ENCODE measurements at regions not wholly inside any gene's neighbourhood (a gene's known extent, or its start where the extent isn't known, plus 50 kb on each side); places are given as distances from the start of the nearest gene placed in this dataset.

DNA sequence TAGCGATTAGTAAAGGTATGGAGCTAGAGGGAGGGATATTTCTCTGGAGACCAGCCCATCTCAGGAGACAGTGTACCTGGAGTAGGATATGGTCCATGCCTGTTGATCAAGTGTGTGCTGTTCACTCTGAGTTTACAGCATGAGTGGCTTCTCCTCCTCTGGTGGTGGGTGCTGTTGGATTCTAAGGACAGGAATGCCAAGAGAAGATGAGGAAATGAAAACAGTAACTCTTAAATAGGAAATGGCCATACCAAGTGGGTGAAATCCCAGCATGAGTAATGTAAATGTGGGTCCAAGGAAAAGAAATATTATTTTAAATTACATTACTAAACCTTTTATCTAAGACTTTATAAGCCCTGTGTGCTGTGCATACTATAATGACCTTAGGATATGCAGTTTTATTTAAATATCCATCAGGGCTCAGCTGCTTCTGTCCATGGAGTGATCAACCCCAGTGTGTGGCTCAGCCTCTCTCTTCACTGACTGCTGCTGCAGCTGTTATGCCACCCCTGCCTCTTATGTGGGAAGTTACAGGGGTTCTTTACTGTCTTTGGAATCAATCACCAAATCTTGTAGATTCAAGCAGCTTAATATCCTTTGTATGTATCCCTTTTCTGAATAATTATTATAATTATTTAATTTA, 54.3 kb downstream of the FAT3 start:
- ATAC-seq (no peak), DNase-seq (ENCODE audit: low spot score) (no peak)
- Mint-ChIP-seq H3K36me3 (ENCODE audit: low read depth) (peaks cover 4% of the 10 kb centered on the region; the same call in 2 of the 3 replicates), H3K27me3 (ENCODE audit: insufficient read depth, low read depth, poor library complexity) (no peaks in the 10 kb centered on the region), H3K4me3 (no peak overlapping the region), H3K27ac (no peak overlapping the region; the same call in 1 of the 2 replicates), H3K4me1 (peaks cover 60% of the 10 kb centered on the region), H3K9me3 (no peaks in the 10 kb centered on the region)
- no peak overlapping the region for H3K4me3 ChIP-seq
- H3K27me3 ChIP-seq (ENCODE audit: insufficient read depth): no peaks in the 10 kb centered on the region
- no peaks in the 10 kb centered on the region for H3F3A ChIP-seq (replicated peaks; ENCODE audit: low read depth)
- H3K27ac ChIP-seq (ENCODE audit: low read depth): peak overlapping the region; percentile 18; the same call in 1 of the 2 replicates
- TF ChIP-seq ZNF114 (CRISPR knock-in tag; IDR thresholded peaks at IDR 0.05): no peak
- no peak overlapping the region for H3K4me2 ChIP-seq
- H2AFZ ChIP-seq: no peak overlapping the region
- peaks cover 36% of the 10 kb centered on the region for H3K4me1 ChIP-seq (ENCODE audit: insufficient read depth)
- H3K36me3 ChIP-seq (ENCODE audit: insufficient read depth): no peaks in the 10 kb centered on the region
- H4K20me1 ChIP-seq (replicated peaks; ENCODE audit: insufficient read depth): no peaks in the 10 kb centered on the region
- no peaks in the 10 kb centered on the region for H3K9me2 ChIP-seq (ENCODE audit: insufficient read depth)
- peaks cover 92% of the 10 kb centered on the region for H3K79me2 ChIP-seq (replicated peaks; ENCODE audit: insufficient read depth)

DNA sequence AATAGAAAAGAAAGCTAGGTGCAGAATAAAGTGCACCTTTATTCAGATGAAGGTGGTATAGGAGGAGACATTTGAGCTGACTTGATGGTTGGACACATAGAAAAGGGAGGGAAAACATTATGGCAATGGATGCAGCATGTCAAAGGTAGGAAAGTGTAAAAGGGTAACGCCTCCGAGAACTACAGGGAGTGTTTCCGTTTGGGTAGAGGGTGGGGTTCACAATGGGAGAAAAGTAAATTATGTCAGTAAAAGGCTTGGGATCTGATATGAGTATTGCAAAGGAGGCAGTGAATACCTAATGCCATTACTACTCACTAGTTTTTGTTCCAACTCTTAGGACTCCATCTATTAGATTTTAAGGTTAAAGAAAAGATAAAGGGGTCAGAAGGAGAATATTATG, 59.5 kb downstream of the FAT3 start:
- Histone ChIP-seq H3K79me2 (replicated peaks; ENCODE audit: insufficient read depth) (peaks cover 91% of the 10 kb centered on the region), H3K4me1 (ENCODE audit: insufficient read depth) (peaks cover 43% of the 10 kb centered on the region), H4K20me1 (replicated peaks; ENCODE audit: insufficient read depth) (no peaks in the 10 kb centered on the region), H2AFZ (no peak overlapping the region), H3K27ac (ENCODE audit: low read depth) (no peak overlapping the region), H3K9me2 (ENCODE audit: insufficient read depth) (no peaks in the 10 kb centered on the region), H3K27me3 (ENCODE audit: insufficient read depth) (no peaks in the 10 kb centered on the region), H3K4me3 (no peak overlapping the region), H3K36me3 (ENCODE audit: insufficient read depth) (no peaks in the 10 kb centered on the region), H3F3A (replicated peaks; ENCODE audit: low read depth) (no peaks in the 10 kb centered on the region), H3K4me2 (no peak overlapping the region)
- no peaks in the 10 kb centered on the region for H3K27me3 Mint-ChIP-seq (ENCODE audit: insufficient read depth, low read depth, poor library complexity)
- H3K4me3 Mint-ChIP-seq: no peak overlapping the region; the same call in 2 of the 3 replicates
- ATAC-seq: no peak; the same call in 2 of the 3 replicates
- peaks cover 74% of the 10 kb centered on the region for H3K4me1 Mint-ChIP-seq
- no peak for DNase-seq (ENCODE audit: low spot score)
- H3K36me3 Mint-ChIP-seq (ENCODE audit: low read depth): no peaks in the 10 kb centered on the region
- H3K27ac Mint-ChIP-seq: no peak overlapping the region
- no peaks in the 10 kb centered on the region for H3K9me3 Mint-ChIP-seq
- TF ChIP-seq ZNF114 (CRISPR knock-in tag; IDR thresholded peaks at IDR 0.05): no peak
- TF ChIP-seq, protein P1, sequence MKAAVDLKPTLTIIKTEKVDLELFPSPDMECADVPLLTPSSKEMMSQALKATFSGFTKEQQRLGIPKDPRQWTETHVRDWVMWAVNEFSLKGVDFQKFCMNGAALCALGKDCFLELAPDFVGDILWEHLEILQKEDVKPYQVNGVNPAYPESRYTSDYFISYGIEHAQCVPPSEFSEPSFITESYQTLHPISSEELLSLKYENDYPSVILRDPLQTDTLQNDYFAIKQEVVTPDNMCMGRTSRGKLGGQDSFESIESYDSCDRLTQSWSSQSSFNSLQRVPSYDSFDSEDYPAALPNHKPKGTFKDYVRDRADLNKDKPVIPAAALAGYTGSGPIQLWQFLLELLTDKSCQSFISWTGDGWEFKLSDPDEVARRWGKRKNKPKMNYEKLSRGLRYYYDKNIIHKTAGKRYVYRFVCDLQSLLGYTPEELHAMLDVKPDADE (IDR thresholded peaks at IDR 0.05): no peak
- TF ChIP-seq EZH2phosphoT487 (IDR thresholded peaks at IDR 0.05; ENCODE audit: unreplicated experiment): no peak
- TF ChIP-seq ZNF331 (CRISPR knock-in tag; IDR thresholded peaks at IDR 0.05; ENCODE audit: low read depth): no peak
- TF ChIP-seq JUNB (IDR thresholded peaks at IDR 0.05; ENCODE audit: unreplicated experiment): no peak
- TF ChIP-seq, protein P2, sequence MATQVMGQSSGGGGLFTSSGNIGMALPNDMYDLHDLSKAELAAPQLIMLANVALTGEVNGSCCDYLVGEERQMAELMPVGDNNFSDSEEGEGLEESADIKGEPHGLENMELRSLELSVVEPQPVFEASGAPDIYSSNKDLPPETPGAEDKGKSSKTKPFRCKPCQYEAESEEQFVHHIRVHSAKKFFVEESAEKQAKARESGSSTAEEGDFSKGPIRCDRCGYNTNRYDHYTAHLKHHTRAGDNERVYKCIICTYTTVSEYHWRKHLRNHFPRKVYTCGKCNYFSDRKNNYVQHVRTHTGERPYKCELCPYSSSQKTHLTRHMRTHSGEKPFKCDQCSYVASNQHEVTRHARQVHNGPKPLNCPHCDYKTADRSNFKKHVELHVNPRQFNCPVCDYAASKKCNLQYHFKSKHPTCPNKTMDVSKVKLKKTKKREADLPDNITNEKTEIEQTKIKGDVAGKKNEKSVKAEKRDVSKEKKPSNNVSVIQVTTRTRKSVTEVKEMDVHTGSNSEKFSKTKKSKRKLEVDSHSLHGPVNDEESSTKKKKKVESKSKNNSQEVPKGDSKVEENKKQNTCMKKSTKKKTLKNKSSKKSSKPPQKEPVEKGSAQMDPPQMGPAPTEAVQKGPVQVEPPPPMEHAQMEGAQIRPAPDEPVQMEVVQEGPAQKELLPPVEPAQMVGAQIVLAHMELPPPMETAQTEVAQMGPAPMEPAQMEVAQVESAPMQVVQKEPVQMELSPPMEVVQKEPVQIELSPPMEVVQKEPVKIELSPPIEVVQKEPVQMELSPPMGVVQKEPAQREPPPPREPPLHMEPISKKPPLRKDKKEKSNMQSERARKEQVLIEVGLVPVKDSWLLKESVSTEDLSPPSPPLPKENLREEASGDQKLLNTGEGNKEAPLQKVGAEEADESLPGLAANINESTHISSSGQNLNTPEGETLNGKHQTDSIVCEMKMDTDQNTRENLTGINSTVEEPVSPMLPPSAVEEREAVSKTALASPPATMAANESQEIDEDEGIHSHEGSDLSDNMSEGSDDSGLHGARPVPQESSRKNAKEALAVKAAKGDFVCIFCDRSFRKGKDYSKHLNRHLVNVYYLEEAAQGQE (IDR thresholded peaks at IDR 0.05; ENCODE audit: unreplicated experiment): no peak
- TF ChIP-seq STAT1 (IDR thresholded peaks at IDR 0.05; ENCODE audit: unreplicated experiment): no peak
- no peak for TF ChIP-seq NANOG (IDR thresholded peaks at IDR 0.05; ENCODE audit: borderline replicate concordance)
- TF ChIP-seq EZH2 (IDR thresholded peaks at IDR 0.05; ENCODE audit: low read depth, unreplicated experiment): no peak
- no peak for TF ChIP-seq POLR2AphosphoS5 (IDR thresholded peaks at IDR 0.05; ENCODE audit: low read depth)
- TF ChIP-seq CREB1 (CRISPR knock-in tag; IDR thresholded peaks at IDR 0.05; ENCODE audit: low read depth): no peak
- TF ChIP-seq, protein P3, sequence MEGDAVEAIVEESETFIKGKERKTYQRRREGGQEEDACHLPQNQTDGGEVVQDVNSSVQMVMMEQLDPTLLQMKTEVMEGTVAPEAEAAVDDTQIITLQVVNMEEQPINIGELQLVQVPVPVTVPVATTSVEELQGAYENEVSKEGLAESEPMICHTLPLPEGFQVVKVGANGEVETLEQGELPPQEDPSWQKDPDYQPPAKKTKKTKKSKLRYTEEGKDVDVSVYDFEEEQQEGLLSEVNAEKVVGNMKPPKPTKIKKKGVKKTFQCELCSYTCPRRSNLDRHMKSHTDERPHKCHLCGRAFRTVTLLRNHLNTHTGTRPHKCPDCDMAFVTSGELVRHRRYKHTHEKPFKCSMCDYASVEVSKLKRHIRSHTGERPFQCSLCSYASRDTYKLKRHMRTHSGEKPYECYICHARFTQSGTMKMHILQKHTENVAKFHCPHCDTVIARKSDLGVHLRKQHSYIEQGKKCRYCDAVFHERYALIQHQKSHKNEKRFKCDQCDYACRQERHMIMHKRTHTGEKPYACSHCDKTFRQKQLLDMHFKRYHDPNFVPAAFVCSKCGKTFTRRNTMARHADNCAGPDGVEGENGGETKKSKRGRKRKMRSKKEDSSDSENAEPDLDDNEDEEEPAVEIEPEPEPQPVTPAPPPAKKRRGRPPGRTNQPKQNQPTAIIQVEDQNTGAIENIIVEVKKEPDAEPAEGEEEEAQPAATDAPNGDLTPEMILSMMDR (conservative IDR thresholded peaks at IDR 0.05; ENCODE audit: low read depth in 2 of 2): no peak

All from GM23338 (cell line).